HG02642 (cell line): ENCODE measurements at regions not wholly inside any gene's neighbourhood (a gene's known extent, or its start where the extent isn't known, plus 50 kb on each side); places are given as distances from the start of the nearest gene placed in this dataset.
"Not testable (repeated sequence)": the region's sequence is repeated elsewhere in the genome, so short reads cannot be mapped to it uniquely, and the experiment has no call there.

ENCODE experiments used
- ATAC-seq: cut with Tn5 transposase; IDR thresholded peaks from one replicate; pipeline ENCODE4 v1.9.1; 2021; ENCODE audit warnings: mild to moderate bottlenecking; ENCODE audit not compliant: unreplicated experiment, poor library complexity

- ATAC-seq = not testable (repeated sequence)
Measured at GRCh38 chr15:20207198-20207597, 334.4 kb downstream of the GOLGA6L6 start.

- not testable (repeated sequence) for ATAC-seq
Measured at GRCh38 chr15:20204177-20204866, 337.3 kb downstream of the GOLGA6L6 start.

GRCh38 chr15:20203649-20204150 is 337.9 kb downstream of the GOLGA6L6 start:
- ATAC-seq = not testable (repeated sequence)

- not testable (repeated sequence) for ATAC-seq
Measured at GRCh38 chr15:20194591-20195198, 346.9 kb downstream of the GOLGA6L6 start.

- peak; percentile 76 for ATAC-seq
Measured at GRCh38 chr15:20192982-20193929, 348.3 kb downstream of the GOLGA6L6 start.

- ATAC-seq = not testable (repeated sequence)
Measured at GRCh38 chr15:20191508-20192125, 350.0 kb downstream of the GOLGA6L6 start.

GRCh38 chr15:20188611-20189010 is 353.0 kb downstream of the GOLGA6L6 start:
- not testable (repeated sequence) for ATAC-seq

GRCh38 chr15:20187370-20188355 is 353.9 kb downstream of the GOLGA6L6 start:
- not testable (repeated sequence) for ATAC-seq

GRCh38 chr15:20184879-20185278 is 356.7 kb downstream of the GOLGA6L6 start:
- ATAC-seq = not testable (repeated sequence)

GRCh38 chr15:20168221-20168620 is 373.4 kb downstream of the GOLGA6L6 start:
- not testable (repeated sequence) for ATAC-seq

- ATAC-seq = not testable (repeated sequence)
Measured at GRCh38 chr15:20153528-20153927, 388.1 kb downstream of the GOLGA6L6 start.

- ATAC-seq = not testable (repeated sequence)
Measured at GRCh38 chr15:20148679-20149078, 392.9 kb downstream of the GOLGA6L6 start.

GRCh38 chr15:20148008-20148407 is 393.6 kb downstream of the GOLGA6L6 start:
- ATAC-seq = not testable (repeated sequence)

GRCh38 chr15:20144333-20145036 is 397.1 kb downstream of the GOLGA6L6 start:
- not testable (repeated sequence) for ATAC-seq

- not testable (repeated sequence) for ATAC-seq
Measured at GRCh38 chr15:20142906-20143305, 398.7 kb downstream of the GOLGA6L6 start.

GRCh38 chr15:20142410-20142809 is 399.2 kb downstream of the GOLGA6L6 start:
- ATAC-seq = not testable (repeated sequence)

GRCh38 chr15:20124668-20125067 is 416.9 kb downstream of the GOLGA6L6 start:
- not testable (repeated sequence) for ATAC-seq

- no peak for ATAC-seq
Measured at GRCh38 chr15:20106026-20106425, 435.6 kb downstream of the GOLGA6L6 start.
